Upper lobe of right lung (tissue), 1 donor: ENCODE measurements at regions not wholly inside any gene's neighbourhood (a gene's known extent, or its start where the extent isn't known, plus 50 kb on each side); places are given as distances from the start of the nearest gene placed in this dataset.

ENCODE experiments used
- ATAC-seq: fragments of 200-7000 bp; cut with Tn5 transposase; one replicate; pipeline ENCODE4 v1.9.1; 2020; ENCODE audit warnings: mild to moderate bottlenecking, moderate library complexity
- DNase-seq: peaks from one replicate; pipeline ENCODE4 v3.0.0-alpha.2; 2020
- H3K27ac ChIP-seq: fragments of 200-600 bp; one replicate; pipeline ENCODE4 v1.8.0; 2022
- H3K27me3 ChIP-seq: fragments of 200-600 bp; one replicate; pipeline ENCODE4 v1.8.0; 2022; ENCODE audit warnings: mild to moderate bottlenecking
- H3K36me3 ChIP-seq: fragments of 200-600 bp; one replicate; pipeline ENCODE4 v1.8.0; 2022
- H3K4me1 ChIP-seq: fragments of 200-600 bp; one replicate; pipeline ENCODE4 v1.8.0; 2022
- H3K4me3 ChIP-seq: fragments of 200-600 bp; one replicate; pipeline ENCODE4 v1.8.0; 2022; ENCODE audit warnings: mild to moderate bottlenecking
- H3K9me3 ChIP-seq: fragments of 200-600 bp; one replicate; pipeline ENCODE4 v1.8.0; 2022
- intact Hi-C: fragments of 100-400 bp; cut with DNase I; formaldehyde crosslinking; loops from one replicate; pipeline ENCODE4 v1.11.0; 2022
- TF ChIP-seq, protein P1 (sequence below): fragments of 200-600 bp; IDR thresholded peaks from one replicate; pipeline ENCODE4 v1.8.0; 2022; ENCODE audit warnings: antibody characterized with exemption
- donor health status: DM: no; HTN: yes; CAD: no; lungs with severe emphysema.

DNA sequence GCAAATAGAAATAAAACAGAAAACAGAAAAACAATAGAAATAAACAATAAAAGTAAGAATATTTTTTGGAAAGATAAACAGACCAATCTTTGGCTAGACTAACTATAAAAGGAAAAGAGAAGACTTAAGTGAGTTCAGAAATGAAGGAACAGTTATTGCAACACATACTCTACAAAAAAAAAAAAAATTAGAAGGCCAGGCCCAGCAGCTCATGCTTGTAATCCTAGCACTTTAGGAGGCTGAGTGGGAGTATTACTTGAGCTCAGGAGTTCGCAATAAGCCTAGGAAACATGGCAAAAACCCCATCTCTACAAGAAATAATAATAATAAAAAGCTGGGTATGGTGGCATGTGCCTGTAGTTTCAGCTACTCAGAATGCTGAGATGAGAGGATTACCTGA is 336.7 kb downstream of the DTHD1 start:
- H3K36me3 ChIP-seq, result no peaks in the 10 kb centered on the region
- intact Hi-C loops, result no loop called here
- no peak overlapping the region for H3K4me3 ChIP-seq
- TF ChIP-seq, protein P1, sequence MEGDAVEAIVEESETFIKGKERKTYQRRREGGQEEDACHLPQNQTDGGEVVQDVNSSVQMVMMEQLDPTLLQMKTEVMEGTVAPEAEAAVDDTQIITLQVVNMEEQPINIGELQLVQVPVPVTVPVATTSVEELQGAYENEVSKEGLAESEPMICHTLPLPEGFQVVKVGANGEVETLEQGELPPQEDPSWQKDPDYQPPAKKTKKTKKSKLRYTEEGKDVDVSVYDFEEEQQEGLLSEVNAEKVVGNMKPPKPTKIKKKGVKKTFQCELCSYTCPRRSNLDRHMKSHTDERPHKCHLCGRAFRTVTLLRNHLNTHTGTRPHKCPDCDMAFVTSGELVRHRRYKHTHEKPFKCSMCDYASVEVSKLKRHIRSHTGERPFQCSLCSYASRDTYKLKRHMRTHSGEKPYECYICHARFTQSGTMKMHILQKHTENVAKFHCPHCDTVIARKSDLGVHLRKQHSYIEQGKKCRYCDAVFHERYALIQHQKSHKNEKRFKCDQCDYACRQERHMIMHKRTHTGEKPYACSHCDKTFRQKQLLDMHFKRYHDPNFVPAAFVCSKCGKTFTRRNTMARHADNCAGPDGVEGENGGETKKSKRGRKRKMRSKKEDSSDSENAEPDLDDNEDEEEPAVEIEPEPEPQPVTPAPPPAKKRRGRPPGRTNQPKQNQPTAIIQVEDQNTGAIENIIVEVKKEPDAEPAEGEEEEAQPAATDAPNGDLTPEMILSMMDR, result no peak
- H3K4me1 ChIP-seq, result no peaks in the 10 kb centered on the region
- DNase-seq, result no peak
- no peak overlapping the region for H3K27ac ChIP-seq
- no peak for ATAC-seq
- no peaks in the 10 kb centered on the region for H3K27me3 ChIP-seq
- H3K9me3 ChIP-seq, result no peaks in the 10 kb centered on the region

DNA sequence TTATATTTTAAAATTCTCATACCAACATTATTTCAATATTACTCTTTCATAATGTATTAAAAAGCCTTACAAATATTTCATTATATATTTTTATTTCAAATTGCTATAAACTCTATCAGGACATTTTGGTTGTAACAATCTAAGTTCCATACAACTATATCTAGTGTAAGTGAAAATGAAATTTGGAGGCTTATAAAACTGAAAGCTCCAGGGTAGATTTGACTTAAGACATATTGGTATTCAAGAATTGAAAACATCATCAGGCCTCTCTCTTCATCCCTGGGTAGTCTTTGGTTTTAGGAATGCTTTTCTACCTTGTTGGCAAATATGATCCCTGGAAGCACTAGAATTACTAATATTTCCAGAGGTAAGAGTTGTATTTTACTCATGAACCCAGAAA is 342.6 kb downstream of the DTHD1 start:
- H3K27ac ChIP-seq, result no peak overlapping the region
- no peak for DNase-seq
- H3K9me3 ChIP-seq, result no peaks in the 10 kb centered on the region
- ATAC-seq, result no peak
- H3K27me3 ChIP-seq, result no peaks in the 10 kb centered on the region
- H3K36me3 ChIP-seq, result no peaks in the 10 kb centered on the region
- intact Hi-C loops, result no loop called here
- H3K4me1 ChIP-seq, result no peaks in the 10 kb centered on the region
- TF ChIP-seq, protein P1, result no peak
- H3K4me3 ChIP-seq, result no peak overlapping the region

DNA sequence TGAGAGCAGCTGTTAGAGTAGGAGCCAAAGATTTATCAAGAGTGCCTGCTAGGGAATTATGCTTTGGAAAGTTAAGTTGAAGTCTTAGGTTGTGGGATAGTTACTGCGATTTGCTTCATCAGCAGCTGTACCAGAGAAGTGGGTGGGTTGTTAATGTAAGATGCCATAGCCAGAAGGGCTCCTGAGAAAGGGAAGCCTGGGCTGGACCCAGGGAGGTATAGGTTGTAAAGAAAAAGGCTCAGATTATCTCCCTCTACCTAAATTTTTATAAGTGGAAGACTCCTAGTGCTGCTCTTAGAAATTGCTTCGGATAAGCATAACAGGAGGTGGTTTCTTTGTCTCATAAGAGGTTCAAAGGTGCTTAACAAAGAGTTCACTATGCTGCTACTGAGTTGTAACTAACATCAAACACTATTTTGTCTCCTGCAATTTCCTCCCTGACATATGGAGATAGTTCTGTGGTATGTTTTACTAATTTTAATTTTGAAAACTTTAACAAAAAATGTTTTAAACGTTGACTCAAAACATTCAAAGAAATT is 356.9 kb downstream of the DTHD1 start:
- H3K36me3 ChIP-seq, result no peaks in the 10 kb centered on the region
- intact Hi-C loops, result no loop called here
- H3K4me3 ChIP-seq, result no peak overlapping the region
- no peaks in the 10 kb centered on the region for H3K4me1 ChIP-seq
- TF ChIP-seq, protein P1, result no peak
- H3K27ac ChIP-seq, result no peak overlapping the region
- DNase-seq, result no peak
- ATAC-seq, result no peak
- H3K27me3 ChIP-seq, result no peaks in the 10 kb centered on the region
- H3K9me3 ChIP-seq, result no peaks in the 10 kb centered on the region

DNA sequence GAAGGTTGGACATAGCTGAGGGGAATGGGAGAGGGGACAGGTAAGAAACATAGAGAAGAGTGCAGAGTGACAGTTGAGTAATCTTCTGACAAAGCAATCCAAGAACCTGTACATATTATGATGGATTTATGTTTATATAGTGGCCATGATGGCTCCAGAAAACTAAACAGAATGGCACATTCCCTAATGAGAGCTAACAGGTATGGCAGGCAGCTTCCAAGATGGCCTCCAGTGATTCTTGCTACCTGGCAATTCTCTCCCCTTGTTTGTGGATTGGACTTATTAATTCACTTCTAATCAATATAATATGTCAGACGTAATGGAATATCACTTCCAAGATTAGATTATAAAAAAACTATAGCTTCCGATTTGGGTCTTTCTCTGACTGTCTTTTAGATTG is 359.5 kb downstream of the DTHD1 start:
- no peaks in the 10 kb centered on the region for H3K27me3 ChIP-seq
- H3K4me3 ChIP-seq, result no peak overlapping the region
- H3K4me1 ChIP-seq, result no peaks in the 10 kb centered on the region
- intact Hi-C loops, result no loop called here
- no peak overlapping the region for H3K27ac ChIP-seq
- TF ChIP-seq, protein P1, result no peak
- no peak for DNase-seq
- no peaks in the 10 kb centered on the region for H3K9me3 ChIP-seq
- no peaks in the 10 kb centered on the region for H3K36me3 ChIP-seq
- no peak for ATAC-seq

DNA sequence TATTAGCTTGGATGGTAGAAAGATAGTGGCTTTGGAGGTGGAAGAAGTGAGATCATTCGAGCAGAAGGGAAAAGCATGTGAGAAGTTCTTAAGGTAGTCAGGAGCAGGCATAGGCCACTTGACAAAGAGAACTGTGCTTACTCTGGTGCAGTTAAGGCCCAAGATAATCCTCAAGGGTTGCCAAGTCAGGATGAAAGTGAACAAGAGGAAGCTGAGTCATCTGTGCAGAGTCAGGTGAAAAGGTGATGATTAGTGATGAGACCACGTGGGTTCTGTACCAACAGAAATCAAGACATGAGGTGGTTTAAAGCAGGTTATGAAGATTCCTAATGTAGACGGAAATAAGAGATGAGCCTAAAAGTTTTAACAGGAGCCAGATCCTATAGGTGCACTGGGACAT is 369.8 kb downstream of the DTHD1 start:
- ATAC-seq (no peak), DNase-seq (no peak)
- Histone ChIP-seq H3K9me3 (no peaks in the 10 kb centered on the region), H3K27ac (no peak overlapping the region), H3K27me3 (no peaks in the 10 kb centered on the region), H3K4me3 (no peak overlapping the region), H3K4me1 (no peaks in the 10 kb centered on the region), H3K36me3 (no peaks in the 10 kb centered on the region)
- intact Hi-C loops, result no loop called here
- TF ChIP-seq, protein P1, result no peak

DNA sequence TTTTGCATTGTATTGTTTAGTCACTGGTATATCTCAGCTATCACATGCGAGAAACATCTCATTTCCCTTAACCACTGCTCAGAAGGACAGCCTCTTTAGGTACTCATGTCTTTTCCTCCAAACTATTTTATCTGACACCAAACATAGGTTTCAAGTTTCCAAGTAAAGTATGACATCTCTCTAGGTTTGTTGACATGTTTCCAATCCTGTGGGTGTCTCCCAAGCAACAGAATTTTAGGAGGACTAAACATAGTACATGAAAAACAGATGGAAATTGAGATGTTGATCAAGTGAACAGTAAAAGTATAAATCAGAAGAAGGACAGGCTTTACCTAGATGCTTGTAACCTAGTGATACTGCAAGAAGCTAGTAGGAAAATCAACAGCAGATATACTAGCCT is 371.4 kb downstream of the DTHD1 start:
- no peaks in the 10 kb centered on the region for H3K9me3 ChIP-seq
- no peak for ATAC-seq
- TF ChIP-seq, protein P1, result no peak
- H3K4me3 ChIP-seq, result no peak overlapping the region
- no peaks in the 10 kb centered on the region for H3K27me3 ChIP-seq
- no peak overlapping the region for H3K27ac ChIP-seq
- no peak for DNase-seq
- intact Hi-C loops, result no loop called here
- no peaks in the 10 kb centered on the region for H3K36me3 ChIP-seq
- no peaks in the 10 kb centered on the region for H3K4me1 ChIP-seq
